GM13977 (cell line): ENCODE measurements at regions not wholly inside any gene's neighbourhood (a gene's known extent, or its start where the extent isn't known, plus 50 kb on each side); places are given as distances from the start of the nearest gene placed in this dataset.

Source experiments
- DNase-seq: peaks from one replicate; pipeline ENCODE4 v3.0.0; 2012; ENCODE audit warnings: low spot score
- CTCF ChIP-seq: IDR thresholded peaks from 2 replicates; pipeline ENCODE4 v1.5.1; 2012; ENCODE audit warnings: mild to moderate bottlenecking, control low read depth; ENCODE audit not compliant: insufficient read depth; ENCODE audit errors: extremely low read depth, missing control alignments
- in situ Hi-C: fragments of 300-500 bp; cut with MboI; formaldehyde crosslinking; loops from one replicate; pipeline ENCODE4 v1.12.0; 2022; ENCODE audit warnings: low sequenced_read_pairs, low pct_unique_long_range_greater_than_20kb, mixed read lengths, inconsistent platforms; ENCODE audit not compliant: unreplicated experiment

- no peak for TF ChIP-seq CTCF
- DNase-seq: no peak
- in situ Hi-C loops: no loop called here
Measured at GRCh38 chr18:60062396-60062795, 162.6 kb downstream of the PMAIP1 start.

GRCh38 chr18:60060578-60060977 is 160.8 kb downstream of the PMAIP1 start:
- TF ChIP-seq CTCF: no peak
- DNase-seq: no peak
- in situ Hi-C loops: no loop called here

- TF ChIP-seq CTCF: no peak
- in situ Hi-C loops: no loop called here
- no peak for DNase-seq
Measured at GRCh38 chr18:60060026-60060425, 160.2 kb downstream of the PMAIP1 start.

GRCh38 chr18:60059216-60059615 is 159.4 kb downstream of the PMAIP1 start:
- no peak for DNase-seq
- in situ Hi-C loops: no loop called here
- no peak for TF ChIP-seq CTCF

GRCh38 chr18:60053747-60054304 is 154.0 kb downstream of the PMAIP1 start:
- TF ChIP-seq CTCF: no peak
- in situ Hi-C loops: no loop called here
- DNase-seq: no peak

- no peak for DNase-seq
- TF ChIP-seq CTCF: no peak
- in situ Hi-C loops: no loop called here
Measured at GRCh38 chr18:60050821-60051220, 151.0 kb downstream of the PMAIP1 start.

GRCh38 chr18:60049172-60049571 is 149.4 kb downstream of the PMAIP1 start:
- no peak for DNase-seq
- TF ChIP-seq CTCF: no peak
- in situ Hi-C loops: no loop called here
